HG02884 (cell line): ENCODE measurements at regions not wholly inside any gene's neighbourhood (a gene's known extent, or its start where the extent isn't known, plus 50 kb on each side); places are given as distances from the start of the nearest gene placed in this dataset.
"Not testable (repeated sequence)": the region's sequence is repeated elsewhere in the genome, so short reads cannot be mapped to it uniquely, and the experiment has no call there.

Experiments used
- ATAC-seq: cut with Tn5 transposase; IDR thresholded peaks from one replicate; pipeline ENCODE4 v1.9.1; 2021; ENCODE audit warnings: mild to moderate bottlenecking, moderate library complexity; ENCODE audit not compliant: unreplicated experiment

- ATAC-seq, result no peak
Observed at GRCh38 chr12:40431169-40431568, 206.4 kb downstream of the LRRK2 start.

GRCh38 chr12:40435251-40435650 lies 210.5 kb downstream of the LRRK2 start:
- ATAC-seq, result no peak

GRCh38 chr12:40435951-40436350 lies 211.2 kb downstream of the LRRK2 start:
- ATAC-seq, result no peak

DNA sequence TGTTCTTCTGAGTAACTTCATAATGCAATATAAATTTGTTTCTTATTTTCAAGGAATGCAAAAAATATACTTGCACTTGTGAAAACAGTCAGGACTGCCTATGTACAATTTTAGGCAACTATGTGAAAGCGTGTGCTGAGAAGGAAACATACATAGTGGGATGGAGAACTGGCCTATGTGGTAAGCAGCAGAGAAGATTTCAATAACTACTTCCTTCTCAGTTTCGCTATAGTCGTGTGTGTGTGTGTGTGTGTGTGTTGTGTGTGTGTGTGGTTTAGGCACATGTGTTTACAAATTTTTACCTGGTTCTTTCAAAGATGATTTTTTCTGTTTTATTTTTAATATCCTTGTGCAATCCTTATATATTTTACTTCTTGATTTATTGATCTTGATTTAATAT lies 211.8 kb downstream of the LRRK2 start:
- ATAC-seq, result no peak

DNA sequence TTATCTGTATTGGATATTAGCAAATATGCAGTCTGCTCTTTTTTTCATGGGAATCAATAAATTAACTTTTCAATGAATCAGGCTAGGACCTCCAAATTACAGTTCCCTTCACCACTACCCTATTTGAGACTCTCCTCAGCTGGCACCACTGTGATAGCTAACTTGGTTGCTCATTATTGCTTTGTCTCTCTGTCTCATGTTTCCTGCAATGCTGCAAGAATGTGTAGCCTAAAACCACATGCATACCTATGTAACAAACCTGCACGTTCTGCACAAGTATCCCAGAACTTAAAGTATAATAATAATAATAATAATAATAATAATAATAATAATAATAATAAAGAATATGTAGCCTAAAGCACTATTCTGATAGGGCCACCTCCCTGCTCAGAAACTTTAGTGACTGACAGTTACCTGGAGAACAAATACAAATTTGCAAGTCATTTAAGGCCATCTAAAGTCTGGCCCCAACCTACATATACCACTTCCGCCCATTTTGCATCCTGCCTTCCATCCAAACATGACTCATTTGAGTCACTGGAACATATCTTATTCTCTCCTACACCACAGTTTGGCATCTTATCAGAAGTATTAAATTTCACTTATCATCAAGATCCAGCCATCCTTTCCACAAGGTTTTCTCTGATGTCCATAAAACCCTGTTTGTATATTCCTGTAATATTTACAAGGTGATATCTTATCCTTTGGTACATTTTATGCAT lies 215.1 kb downstream of the LRRK2 start:
- ATAC-seq, result no peak

DNA sequence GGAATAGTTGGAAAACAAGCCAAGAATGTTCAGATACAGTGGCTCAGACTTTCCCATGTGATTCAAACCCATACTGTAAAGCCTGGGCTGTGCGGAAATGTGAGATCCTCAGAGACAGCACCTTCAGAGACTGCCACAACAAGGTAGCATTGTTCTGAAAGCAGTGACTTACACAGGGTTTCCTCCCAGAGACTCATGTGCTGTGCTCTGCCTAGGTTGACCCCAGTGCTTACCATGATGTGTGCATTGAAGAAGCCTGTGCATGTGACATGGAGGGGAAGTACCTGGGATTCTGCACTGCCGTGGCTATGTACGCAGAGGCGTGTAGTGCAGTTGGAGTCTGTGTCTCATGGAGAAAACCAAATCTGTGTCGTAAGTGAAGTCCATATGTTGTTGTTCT lies 219.4 kb downstream of the LRRK2 start:
- no peak for ATAC-seq

DNA sequence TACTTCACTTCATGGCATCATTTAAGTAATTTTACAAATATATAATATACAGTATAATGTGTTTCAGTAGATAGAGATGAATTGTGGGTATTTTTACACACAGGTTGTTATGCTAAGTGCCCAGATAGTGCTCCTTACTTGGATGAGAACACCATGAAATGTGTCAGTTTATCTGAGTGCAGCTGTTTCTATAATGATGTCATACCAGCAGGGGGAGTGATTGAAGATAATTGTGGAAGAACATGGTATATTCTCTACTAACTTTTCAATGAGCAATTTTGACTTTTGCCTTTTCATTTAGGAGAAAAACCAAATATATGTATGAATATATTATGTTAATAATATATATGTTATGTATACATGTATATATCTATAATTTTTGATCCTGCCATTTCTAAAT lies 221.6 kb downstream of the LRRK2 start:
- peak; percentile 87 for ATAC-seq

DNA sequence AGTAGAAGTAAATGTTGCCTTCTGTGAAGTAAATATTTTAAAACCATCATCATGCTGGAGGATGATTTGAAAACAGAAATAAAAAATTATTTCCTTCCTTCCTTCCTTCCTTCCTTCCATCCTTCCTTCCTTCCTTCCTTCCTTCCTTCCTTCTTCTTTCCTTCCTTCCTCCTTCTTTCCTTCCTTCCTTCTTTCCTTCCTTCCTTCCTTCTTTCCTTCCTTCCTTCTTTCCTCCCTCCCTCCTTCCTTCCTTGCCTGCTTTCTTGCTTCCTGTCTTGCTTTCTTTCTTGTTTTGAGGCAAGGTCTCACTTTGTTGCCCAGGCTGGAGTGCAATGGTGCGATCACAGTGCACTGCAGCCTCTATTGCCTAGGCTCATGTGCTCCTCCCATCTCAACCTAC lies 223.7 kb downstream of the LRRK2 start:
- not testable (repeated sequence) for ATAC-seq

- ATAC-seq, result no peak
Observed at GRCh38 chr12:40451661-40452060, 226.9 kb downstream of the LRRK2 start.

- ATAC-seq, result no peak
Observed at GRCh38 chr12:40464121-40464520, 228.1 kb upstream of the CNTN1 start.

DNA sequence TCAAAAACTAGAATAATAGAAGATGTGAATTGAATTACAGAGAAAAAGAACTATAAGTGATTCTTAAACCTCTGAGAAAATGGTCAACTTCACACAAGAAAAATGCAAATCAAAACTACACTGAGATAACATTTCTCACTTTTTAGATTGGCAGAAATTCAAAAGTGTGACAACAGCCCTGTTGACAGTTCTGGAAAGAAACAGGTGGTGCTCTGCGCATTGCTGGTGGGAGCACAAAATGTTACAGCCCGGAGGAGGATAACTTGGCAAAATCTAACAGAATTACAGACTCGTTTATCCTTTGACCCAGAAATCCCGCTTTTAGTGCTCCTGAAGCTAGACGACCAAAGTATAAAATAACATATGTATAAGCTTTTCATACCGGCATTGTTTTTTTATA lies 222.5 kb upstream of the CNTN1 start:
- ATAC-seq, result no peak

DNA sequence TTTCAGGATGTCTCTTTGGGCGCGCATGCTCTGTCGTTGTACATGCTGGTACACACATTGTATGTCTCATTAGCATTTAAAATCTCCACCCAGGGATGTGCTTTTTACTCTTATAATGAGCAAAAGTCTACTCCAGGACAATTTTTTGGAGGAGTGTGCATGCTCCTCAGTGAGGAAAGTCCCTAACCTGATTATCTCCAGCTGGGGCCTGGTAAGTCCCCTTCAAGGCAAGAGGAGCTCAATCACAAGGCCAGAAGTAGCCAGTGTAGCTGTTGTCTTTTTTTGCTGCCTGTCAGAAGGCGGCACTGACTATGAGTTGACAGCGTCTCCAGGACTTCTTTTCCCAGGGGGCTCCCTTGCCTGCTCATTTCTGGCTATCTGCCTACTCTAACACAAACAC lies 218.3 kb upstream of the CNTN1 start:
- ATAC-seq, result no peak

- ATAC-seq, result no peak
Observed at GRCh38 chr12:40474630-40475029, 217.6 kb upstream of the CNTN1 start.

GRCh38 chr12:40499856-40500255 lies 192.4 kb upstream of the CNTN1 start:
- ATAC-seq, result no peak

DNA sequence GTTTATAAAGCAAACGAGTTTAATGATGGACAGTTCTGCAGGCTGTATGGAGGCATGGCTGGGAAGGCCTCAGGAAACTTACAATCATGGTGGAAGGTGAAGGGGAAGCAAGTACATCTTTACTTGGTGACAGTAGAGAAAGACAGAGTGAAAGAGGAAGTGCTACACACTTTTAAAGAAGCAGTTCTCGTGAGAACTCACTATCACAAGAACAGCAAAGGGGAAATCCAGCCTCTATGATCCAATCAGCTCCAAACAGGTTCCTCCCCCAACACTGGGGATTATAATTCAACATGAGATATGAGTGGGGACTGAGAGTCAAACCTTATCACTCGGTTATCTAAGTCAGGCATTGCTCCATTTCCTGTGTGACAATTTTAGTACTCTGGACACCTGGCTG lies 189.9 kb upstream of the CNTN1 start:
- ATAC-seq, result peak; percentile 56

GRCh38 chr12:40505327-40505726 lies 186.9 kb upstream of the CNTN1 start:
- no peak for ATAC-seq

- no peak for ATAC-seq
Observed at GRCh38 chr12:40508421-40508820, 183.8 kb upstream of the CNTN1 start.

GRCh38 chr12:40511341-40511740 lies 180.9 kb upstream of the CNTN1 start:
- peak; percentile 39 for ATAC-seq

DNA sequence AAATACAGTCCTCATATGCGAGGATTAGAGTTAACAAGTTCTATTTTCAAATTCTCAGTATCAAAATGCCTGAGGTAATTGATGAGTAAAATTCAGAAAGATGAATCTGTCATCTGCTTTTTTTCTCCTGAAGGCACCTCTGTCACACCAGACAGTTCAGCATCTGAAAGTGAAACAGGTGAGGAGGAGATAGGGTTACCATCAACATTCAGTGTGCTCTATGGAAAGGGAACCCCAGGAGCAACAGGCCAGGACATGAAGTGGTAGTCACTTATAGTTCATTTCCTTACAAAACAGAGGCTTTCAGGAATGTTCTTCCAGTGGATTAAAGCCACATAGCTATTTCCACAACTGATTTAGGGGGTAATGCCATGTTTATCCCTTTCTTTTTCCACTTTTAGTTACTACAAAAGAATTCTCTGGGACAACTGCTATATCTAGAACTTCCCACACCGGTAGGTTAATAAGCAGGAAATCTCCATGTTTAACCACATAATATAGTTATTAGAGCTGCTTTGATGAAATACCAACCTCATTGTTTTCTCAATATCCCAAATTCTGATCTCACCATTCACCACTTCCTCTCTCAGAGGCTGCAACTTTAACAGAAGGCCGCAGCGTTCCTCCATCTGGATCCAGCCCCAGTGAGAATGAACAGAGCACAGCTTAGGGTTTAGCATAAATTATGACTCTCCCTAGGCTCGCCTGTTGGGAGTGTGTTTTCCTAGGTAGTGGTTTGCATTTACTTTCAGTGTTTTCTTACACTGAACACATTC lies 177.0 kb upstream of the CNTN1 start:
- peak; percentile 77 for ATAC-seq

DNA sequence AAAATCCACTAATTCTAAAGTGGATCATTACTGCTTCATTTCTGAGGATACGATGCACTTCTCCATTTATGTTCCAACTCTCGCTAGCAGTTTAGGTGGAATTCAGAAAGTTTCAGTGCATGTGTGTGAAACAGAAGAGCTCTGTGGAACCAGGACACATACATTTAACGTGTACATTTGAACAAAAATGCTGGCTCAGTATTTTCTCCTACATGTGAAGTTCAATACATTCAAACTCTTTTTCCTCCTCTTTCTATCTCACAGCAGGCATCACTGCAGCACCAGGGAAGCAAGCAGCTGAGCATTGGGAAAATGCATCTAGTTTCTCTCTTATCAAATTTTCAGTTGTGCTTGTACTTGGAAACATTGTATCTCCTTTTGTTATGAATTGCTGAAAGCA lies 169.4 kb upstream of the CNTN1 start:
- no peak for ATAC-seq

GRCh38 chr12:40525054-40525453 lies 167.2 kb upstream of the CNTN1 start:
- no peak for ATAC-seq

GRCh38 chr12:40534828-40535227 lies 157.4 kb upstream of the CNTN1 start:
- no peak for ATAC-seq
